ENCODE measurements at regions not wholly inside any gene's neighbourhood (a gene's known extent, or its start where the extent isn't known, plus 50 kb on each side); places are given as distances from the start of the nearest gene placed in this dataset.

DNA sequence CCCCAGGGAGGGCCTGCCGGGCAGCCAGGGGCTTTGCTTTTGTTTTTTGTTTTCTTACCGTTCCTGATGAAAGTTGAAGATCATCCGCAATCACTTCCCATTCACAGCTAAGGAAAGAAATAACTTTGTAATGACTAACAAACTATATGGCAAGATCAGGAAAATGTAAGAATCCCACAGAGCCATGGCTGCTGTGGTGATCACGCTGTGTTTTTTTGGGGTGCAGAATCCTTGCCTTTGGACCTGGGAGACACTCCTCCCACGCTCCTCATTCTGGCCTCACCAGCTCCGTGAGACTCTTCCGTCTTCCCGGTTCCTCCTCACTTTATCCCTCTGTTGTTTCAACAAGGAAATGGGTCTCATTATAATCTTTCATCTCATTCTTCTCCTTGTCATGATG is 443.0 kb upstream of the MGMT start:
- no peak for ATAC-seq
- DNase-seq: no peak

DNA sequence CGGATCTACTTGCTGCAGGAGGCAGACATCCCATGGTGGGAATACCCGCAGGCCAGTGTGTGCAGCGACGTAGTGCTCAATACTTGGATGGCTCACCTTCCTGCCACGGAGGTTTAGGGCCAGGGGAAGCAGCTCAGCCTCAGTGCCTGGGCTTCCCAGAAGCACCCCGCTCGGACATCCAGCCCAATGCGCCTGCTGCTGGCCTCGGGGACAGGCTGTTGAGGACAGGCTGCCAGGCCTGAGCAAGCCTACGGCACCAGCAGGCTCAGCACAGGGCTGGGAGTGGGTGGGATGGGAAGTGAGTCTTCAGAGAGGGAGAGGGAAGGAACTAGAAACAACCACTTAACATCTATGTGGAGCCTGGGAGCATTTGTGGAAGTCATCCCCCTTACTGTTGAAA is 441.3 kb upstream of the MGMT start:
- no peak for ATAC-seq
- no peak for DNase-seq

DNA sequence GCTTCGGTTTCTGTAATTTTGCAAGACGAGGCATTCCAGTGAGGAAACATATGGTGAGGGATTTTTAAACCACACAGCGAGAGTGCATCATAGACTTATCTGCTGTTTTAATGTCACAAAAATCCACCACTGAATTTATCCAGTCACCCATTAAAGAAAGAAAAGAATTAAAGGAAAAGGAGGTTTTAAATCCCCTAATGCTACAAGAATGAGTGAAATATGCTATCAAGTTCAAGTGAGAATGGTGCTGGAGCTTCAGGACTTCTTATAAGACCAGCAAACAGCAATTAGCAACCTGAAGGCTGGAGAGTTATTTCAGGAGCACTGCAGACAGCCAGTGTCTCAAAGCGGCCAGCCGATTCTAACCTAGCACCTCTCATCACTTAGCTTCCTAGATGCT is 439.1 kb upstream of the MGMT start:
- DNase-seq: no peak
- no peak for ATAC-seq

DNA sequence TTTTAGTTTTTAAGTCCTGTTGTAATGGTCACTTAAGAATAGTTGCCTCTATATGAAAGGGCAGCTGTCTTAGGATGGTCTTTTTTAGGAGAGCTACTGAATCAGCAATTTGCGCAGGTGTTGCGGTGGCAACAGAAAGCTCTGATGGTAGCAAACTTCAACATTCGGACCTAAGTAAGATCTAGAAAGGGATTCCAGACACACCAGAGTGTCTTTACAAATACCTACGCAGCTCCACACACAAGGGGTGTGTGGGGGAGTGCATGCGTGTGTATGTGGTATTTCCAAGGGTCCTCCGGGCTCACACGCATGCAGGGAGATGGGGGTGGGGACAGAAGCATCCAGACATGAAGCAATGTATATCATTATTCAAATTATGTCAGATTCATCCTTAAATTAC is 438.6 kb upstream of the MGMT start:
- no peak for ATAC-seq
- DNase-seq: no peak

DNA sequence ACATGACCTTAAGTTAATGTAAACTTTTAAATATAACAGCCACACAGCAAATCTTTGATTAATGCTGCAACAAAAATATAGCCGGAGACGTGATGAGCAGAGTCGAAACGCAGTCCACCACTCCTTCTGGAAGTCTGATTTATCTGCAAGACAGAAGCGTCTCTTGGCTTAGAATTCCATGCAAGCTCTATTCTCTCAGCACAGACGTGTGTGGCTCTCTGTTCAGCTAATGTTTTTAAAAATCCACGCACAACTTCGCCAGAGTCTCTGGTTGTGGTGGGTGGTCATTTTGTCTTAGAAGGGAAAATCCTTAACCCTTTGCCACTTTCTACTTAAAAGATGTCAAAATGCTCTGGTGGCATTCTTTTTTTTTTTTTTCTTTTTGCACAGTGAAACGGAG is 438.0 kb upstream of the MGMT start:
- DNase-seq (no peak), ATAC-seq (no peak)

DNA sequence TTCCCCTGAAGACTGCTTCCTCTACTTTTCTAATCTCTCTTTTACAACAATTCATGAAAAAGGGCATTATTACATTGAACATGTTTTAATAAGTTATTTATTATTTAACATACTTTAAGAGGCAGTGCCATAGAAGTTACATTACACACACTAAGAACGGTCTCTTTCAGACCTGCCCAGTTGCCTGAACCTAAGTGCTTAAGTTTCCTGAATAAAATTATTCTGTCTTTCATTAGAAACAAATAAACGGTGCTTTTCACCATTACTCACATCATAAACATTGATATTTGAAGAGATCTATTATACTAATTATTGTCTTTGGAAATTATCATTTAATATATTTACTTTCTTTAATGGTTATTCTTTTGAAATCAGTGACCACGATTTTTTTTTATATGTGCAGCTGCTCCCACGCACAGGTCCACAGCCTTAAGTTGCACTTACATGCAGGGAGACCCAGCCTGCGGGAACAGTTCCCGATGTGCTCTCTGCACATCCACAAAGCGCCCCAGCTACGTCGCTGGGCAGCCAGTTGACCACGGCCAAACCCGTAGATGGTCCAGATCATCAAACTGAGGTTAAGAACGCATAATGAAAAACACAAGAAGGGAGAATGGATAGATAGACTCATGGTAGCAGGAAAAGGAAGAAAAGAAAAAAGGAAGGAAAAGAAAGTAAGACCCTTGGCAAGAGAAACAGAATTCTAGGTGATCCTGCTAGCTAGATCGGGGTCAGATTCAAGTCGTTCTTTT is 437.0 kb upstream of the MGMT start:
- ATAC-seq: no peak

DNA sequence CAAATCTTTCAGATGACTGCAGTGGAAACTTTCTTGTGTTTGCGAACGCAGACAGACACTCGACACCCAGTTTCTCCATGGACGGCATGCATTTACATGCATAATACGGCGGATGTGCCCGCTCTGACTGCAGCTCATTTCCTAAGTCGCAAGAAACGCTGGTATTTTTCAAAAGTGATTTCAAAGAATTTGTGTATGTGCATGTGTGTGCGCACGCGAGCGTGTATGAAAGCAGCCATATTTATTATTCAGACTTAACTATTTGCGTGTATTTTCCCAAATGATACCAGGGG is 436.5 kb upstream of the MGMT start:
- no peak for DNase-seq
- no peak for ATAC-seq

More for the DNA sequence above, 437.0 kb upstream of the MGMT start:
- no peak for DNase-seq

DNA sequence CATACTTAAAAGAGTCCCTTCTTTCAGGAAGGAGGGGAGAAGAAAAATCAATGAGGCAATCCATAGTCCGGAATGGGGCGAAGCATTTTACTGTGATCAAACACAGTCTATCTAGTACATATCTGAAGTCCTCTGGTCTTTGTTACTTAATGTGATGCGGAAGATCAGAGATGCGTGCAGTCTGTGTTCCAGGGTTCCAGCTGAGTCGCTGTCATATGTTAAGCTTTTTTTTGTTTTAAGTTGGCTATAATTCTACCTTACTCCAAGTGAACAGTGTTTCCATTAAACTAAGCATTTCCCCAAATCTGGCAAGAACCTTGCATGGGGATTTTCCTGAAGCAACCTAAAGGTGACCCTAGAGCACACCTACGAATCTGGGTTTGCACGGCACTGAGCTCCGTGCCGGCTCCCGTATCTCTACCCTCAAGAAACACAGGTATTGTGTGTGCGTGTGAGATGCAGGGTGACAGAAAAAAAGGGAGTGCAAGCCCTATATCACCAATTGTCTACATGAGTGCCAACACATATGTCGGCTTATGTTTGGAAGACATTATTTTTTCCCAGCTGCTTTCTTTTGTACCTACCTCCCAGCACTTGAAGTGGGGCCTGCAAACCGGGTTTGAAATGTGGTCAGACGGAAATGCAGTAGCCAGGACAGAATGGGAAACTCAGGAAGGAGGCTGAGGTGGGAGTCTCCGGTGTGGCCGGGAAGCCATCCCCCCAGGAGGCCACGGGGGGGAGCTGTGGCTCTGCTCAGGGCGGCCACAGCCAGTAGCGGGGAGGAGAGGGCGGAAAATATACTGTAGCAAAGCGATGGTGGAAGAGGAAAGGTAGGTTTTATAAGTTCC is 435.8 kb upstream of the MGMT start:
- peak; percentile 58 for DNase-seq

DNA sequence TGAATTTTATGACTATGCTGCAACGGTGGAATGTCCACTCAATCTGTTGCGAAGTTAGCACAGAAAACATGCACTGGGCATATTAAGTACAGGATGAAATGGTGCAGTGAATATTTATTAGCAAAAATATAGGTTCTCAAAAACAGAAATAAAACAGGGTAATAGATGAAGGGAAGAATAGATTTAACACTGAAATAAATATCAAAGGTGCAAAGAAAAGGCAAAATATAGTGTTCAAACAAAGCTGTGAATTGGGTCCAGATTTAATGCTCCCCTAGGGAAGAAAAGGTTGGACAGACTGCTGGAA is 435.2 kb upstream of the MGMT start:
- no peak for ATAC-seq
- DNase-seq: no peak

More for the DNA sequence above, 435.8 kb upstream of the MGMT start:
- no peak for ATAC-seq

DNA sequence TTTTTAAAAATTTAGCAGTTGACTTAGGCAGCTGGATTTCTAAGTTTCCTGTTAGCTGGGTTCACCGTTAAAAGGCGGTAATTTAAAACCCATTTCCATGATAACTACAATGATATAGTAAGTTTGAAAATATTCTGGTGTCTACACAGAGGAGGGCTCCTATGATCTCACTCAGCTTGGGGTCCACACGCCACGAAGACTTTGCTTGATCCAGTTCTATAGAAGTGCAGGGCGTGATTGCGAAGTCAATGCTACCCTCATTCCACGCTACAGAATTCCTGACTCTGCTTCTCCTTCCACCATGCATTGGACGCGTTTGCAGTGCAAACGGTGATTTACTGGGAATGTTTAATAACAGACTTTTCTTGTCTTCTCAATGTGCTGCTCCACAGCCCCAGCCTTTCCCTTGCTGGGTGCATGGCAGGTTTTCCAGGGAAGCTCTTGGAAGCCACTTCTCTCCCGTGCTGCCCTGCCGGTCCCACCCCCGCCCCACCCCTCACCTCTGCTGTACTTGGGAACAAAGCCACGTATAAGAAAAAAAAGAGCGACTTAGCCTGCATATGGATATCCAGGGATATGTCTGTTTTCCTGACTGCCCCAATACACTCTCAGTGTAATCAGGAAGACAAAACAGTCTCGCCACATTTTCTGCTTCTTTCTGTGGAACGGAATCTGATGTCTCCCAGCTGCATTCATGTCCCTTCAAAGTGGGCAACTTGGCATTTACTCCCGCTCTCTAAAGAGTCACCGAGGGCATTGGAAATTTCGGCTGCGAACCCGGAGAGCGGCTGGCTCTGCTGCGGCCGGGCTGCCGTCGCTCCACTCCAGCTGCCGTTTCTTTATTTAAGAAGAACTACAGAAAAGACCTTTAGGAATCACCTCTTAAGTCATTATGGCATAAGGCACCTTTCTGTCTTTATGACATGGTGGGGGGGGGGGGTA is 434.4 kb upstream of the MGMT start:
- ATAC-seq (no peak), DNase-seq (no peak)

DNA sequence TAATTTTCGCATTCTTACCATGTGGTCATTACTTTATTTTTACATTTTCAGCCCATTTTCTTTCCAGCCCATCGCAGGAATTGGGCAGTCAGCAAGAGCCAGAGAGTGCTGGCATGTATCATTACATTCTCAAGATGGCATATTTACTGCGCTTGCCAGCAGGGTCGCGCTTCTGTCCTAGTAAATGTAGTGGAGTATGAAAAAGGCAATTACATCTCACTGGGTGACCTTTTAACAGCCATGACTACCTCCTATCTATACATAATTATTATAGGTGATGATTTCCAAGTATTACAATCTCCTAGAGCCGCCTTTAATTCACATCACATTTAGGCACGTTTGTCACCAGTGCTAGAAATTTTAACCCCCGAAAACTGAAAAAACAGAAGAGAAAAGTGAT is 433.7 kb upstream of the MGMT start:
- no peak for ATAC-seq
- DNase-seq: no peak

DNA sequence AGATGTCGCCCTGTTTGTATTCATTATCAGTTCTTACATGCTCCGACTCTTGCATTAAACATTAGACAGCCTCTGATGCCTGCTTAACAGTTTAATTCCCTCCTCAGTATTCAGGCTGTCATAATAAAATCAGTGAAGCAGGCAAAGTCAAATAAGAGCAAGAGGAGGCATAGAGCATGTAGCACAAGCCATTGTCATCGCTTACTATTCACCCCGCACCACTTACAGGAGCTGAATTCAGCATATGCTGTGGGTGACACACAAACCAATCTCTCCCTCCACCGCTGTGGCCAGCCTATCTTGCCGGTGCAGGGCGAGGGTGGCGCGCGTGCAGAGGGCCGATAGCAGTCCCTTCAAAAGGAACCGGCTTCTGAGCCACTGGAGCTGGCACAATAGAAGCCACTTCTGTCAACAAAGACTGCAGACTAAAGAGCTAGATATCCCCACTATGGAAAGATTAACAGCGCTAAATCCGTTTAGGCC is 433.2 kb upstream of the MGMT start:
- no peak for ATAC-seq
- DNase-seq: peak; percentile 24

DNA sequence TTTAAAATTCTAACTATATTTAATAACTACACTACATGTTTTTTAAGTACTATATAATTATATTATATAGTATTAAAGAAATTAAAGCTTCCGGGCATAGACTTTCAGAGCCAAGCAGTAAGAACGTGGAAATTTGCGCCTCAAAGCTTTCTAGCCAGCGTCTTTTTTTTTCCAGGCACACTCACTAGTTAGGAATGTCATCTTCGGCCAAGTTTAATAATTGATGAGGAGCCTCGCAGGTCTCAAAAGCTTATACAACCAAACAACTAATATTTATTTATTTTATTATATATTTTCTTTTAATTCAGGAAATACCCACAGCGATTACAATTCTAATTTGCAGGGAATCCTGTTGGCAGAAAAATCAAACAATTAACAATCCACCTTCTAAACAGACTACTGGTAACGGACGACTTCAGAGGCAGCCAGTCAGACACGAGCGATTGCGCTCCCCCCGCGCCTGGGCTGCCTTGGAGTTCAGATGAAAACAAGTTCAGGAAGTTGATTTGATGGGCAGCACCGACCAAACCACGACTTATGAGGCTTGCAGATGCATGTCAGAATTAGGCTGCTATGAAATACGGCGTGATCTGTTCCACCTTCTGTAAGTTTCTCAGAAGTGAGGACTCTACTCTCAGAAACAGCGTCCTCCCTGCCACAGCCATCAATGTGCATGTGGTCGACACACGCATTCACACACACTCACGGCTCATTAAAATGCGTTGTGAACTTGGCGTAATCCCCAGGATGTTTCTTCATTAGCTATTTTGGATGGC is 431.8 kb upstream of the MGMT start:
- peak; percentile 46 for ATAC-seq

DNA sequence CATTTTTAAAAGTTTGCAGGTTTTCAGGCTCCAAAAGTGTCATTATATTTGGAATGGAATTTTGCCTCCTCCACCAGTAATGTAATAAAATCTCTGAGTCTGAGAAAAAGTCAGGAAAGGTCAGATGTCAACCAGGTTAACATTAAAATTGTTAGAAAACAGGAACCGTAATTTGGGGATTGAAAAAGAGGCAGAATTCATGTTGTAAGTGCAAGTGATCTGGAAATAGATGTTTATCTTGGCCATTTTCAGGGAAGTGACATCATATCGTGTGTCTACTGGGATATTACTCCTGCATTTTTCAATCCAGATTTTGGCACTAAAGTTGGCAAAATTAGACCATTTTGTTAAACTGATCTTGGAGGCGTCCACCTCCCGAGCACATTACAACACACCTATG is 428.5 kb upstream of the MGMT start:
- no peak for ATAC-seq
- DNase-seq: no peak

More for the DNA sequence above, 431.8 kb upstream of the MGMT start:
- peak; percentile 33 for DNase-seq

DNA sequence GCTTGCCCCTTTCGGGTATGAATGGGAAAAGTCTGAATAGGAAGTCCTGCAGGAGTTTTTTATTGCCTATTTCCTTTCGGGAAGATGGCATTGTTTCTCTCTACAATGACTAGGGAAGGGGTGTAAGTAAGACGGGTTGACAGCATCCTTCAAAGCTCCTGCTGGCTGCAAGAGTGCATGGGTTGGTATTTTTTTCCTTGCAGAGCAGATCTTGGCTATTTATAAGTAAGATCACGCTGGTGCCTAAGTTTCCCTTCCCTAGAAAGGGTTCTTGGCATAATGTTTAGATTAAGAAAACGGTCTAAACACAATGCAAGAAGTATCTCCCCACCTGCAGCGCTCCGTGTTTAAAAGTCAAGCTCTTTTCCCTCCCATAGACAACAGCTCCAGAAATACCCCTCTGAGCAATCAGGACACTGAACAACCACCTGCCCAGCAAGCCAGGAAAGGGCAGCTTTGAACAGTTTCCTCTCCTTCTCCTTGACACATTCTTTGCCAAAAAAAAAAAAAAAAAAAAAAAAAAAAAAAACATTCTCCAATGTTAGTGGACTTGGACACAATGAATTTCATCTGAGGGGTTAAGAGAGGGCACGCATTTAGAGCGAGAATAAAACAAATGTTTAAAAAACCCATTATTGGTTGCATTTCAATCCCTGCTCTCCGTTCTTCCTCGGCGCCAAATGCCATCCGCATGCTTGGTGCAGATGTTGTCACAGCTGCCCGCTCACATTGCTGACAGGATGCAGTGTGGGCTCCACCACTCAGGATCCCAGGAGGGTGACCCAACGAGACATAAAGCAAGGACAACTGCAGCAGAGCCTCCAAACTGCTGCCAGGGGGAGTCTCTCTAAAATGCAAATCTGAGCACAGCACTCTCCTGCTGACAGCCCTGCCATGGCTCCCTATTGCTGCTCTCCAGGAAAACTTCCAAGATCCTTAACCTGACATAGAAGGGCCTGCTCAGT is 427.4 kb upstream of the MGMT start:
- DNase-seq (no peak), ATAC-seq (no peak)

DNA sequence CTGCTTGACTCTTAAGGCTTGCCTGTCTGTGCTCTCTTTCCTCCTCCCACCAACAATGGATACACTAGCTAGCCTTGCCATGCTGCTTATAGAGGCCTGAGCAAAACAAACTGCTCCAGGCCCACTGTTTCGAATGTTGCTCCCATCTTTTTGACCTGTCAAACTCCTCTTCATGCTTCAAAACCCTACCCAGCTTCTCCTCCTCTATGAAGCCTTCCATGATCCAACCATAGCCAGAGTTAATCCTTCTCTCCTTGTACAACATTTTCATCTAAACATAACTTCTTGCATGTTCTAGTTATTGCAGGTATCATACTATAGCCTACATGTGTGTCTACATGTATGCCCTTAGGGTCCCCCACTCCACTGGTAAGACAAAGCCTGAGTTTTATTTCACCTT is 426.7 kb upstream of the MGMT start:
- ATAC-seq: no peak
- DNase-seq: no peak

DNA sequence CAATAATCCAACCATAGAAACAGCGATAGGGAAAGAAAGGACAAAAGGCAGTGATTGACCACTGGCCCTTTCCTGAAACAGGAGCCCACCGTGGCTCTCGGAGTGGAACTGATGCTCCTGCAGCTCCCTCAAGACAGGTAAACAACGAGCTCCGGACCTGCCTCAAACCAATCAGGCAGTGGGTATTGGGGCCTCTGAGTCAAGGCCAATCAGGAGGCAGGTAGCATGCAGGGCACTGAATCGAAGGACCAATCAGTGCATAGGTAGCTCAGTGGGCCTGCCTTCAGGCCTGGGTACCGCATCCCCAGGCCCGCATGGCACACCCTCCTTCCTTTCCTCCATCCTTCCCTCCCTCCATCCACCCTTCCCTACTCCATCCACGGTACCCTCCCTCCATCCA is 425.1 kb upstream of the MGMT start:
- no peak for ATAC-seq

DNA sequence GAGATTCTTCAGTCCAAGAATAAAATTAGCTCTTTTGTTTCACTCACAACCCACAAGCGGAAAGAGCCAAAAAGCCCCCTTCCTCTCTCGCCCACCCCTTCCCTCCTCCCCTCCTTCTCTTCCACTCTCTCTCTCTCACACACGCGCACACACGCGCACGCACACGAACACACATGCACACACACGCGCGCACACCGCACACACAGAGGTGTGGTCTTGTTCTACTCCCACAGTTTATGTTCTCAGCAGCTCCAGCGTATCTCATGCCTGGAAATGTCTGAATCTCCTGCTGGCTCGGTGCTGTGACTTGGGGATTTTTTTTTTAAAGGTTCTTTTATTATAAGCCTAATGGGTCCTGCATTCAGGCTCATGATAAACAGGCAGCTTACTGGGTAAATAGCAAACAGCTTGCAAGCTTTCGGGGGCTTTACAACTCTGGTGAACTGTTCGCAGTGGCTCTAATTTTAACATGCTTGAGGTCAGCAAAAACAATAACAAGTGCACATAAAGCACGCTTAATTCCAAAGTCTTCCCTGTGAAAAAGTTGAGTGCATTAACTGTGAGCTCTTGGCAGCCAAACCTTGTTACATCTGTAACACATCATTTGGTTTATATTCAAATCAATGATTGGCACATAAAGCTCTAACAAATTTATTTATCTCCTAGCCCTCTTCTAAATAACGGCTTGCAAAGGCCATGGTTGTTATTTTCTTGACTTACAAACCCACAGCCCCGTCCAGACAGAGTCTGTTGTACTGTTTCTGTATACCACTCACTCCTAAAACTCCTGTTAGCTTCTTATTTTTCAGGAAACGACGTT is 424.1 kb upstream of the MGMT start:
- DNase-seq (no peak), ATAC-seq (no peak)

More for the DNA sequence above, 425.1 kb upstream of the MGMT start:
- DNase-seq: no peak

DNA sequence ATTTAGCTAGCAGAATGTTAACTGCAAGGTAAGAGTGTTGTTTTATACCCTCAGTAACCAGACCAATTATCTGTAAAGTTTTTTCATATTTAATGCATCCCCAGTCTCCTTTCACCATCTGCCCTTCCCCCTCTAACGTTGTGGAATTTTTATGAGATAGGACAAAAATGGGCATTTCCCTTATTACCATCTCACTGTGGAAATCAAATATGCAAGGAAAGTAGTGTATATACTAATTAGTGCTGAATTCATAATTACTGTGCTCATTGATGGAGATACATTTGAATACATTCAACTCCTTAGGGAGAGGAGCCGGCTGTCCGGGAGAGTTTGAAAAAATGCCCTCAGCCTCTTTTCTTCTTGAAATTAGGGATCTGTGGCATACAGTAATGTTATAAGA is 423.4 kb upstream of the MGMT start:
- ATAC-seq: no peak

DNA sequence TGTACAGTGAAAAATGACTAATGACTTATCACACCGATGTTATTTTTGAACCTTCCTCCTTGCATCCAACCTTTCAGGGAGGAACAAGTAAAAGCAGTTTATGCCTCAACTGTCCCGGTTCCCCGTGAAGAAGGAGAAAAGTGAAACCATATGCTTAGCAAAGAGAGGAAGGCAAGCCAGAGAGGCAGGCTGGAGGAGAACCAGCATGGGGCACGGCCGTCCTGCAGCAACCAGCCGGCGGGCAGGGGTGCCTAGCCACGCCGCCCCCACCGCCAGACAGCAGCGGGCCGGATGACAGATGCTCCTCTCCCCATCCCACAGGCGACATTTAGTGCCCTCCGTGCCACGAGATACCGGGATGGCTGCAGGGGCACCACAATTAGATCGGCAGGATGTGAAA is 421.4 kb upstream of the MGMT start:
- no peak for DNase-seq
- no peak for ATAC-seq

More for the DNA sequence above, 423.4 kb upstream of the MGMT start:
- no peak for DNase-seq

All from stimulated activated naive CD8-positive, alpha-beta T cell treated with anti-CD3 and anti-CD28 coated beads, Interleukin-15, Interleukin-2, amounts not matched to agents 100 U/mL and 50 U/mL, for 24 hours (primary cell).